SK-N-SH (cell line): ENCODE measurements at regions not wholly inside any gene's neighbourhood (a gene's known extent, or its start where the extent isn't known, plus 50 kb on each side); places are given as distances from the start of the nearest gene placed in this dataset.

Experiments used
- EZH2phosphoT487 ChIP-seq: fragments of 200-600 bp; sonication (generic); IDR thresholded peaks from 2 replicates; pipeline ENCODE4 v1.6.1; 2017; ENCODE audit warnings: low read depth, mixed run types, mild to moderate bottlenecking, antibody characterized with exemption, moderate library complexity, borderline replicate concordance
- FOXJ3 ChIP-seq: sonication (generic); formaldehyde crosslinking; IDR thresholded peaks from 2 replicates; pipeline ENCODE4 v1.5.1; 2020; ENCODE audit warnings: mild to moderate bottlenecking, missing genetic modification reagents
- GATA2 ChIP-seq: sonication (generic); formaldehyde crosslinking; IDR thresholded peaks from 2 replicates; pipeline ENCODE4 v1.5.0; 2020; ENCODE audit warnings: mild to moderate bottlenecking, missing genetic modification reagents
- JUND ChIP-seq: IDR thresholded peaks from 2 replicates; pipeline ENCODE4 v1.4.0; 2012
- NRF1 ChIP-seq: IDR thresholded peaks from 2 replicates; pipeline ENCODE4 v1.6.1; 2012; ENCODE audit warnings: low read depth, mild to moderate bottlenecking, low read length
- POLR2AphosphoS5 ChIP-seq: IDR thresholded peaks from 2 replicates; pipeline ENCODE4 v1.6.1; 2012; ENCODE audit warnings: low read depth, low read length
- RAD21 ChIP-seq: IDR thresholded peaks from 2 replicates; pipeline ENCODE4 v1.6.1; 2012; ENCODE audit warnings: mild to moderate bottlenecking, low read length
- TAF1 ChIP-seq: IDR thresholded peaks from 2 replicates; pipeline ENCODE4 v1.6.1; 2012; ENCODE audit warnings: low read depth, mild to moderate bottlenecking, low read length, moderate library complexity, borderline replicate concordance
- TCF12 ChIP-seq: IDR thresholded peaks from 2 replicates; pipeline ENCODE4 v1.4.0; 2012
- YY1 ChIP-seq: IDR thresholded peaks from 2 replicates; pipeline ENCODE4 v1.4.0; 2012; ENCODE audit warnings: low read depth, mild to moderate bottlenecking
- TF ChIP-seq, protein P1 (sequence below): fragments of 200-600 bp; sonication (generic); IDR thresholded peaks from 2 replicates; pipeline ENCODE4 v1.6.1; 2017; ENCODE audit warnings: antibody characterized with exemption, mild to moderate bottlenecking, moderate library complexity
- TF ChIP-seq, protein P2 (sequence below): IDR thresholded peaks from 2 replicates; pipeline ENCODE4 v1.4.0; 2012; ENCODE audit warnings: low read depth, borderline replicate concordance

DNA sequence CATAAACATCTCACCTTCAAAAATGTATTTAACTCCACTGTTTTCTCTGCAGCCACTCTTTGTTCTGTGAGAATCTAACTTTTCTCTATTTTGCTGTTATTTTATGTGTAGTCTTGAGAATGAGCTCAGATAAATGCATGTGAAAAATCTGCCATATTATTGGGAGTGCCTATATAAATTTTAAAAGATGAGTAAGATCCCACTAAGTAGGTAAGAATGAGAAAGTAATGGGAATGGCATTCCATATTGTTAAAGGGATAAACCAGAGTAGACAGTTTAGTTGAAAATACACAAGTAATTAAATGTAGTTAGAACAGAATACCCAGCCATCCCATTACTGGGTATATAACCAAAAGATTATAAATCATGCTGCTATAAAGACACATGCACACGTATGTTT is 817.2 kb downstream of the FAM181B start:
- TF ChIP-seq EZH2phosphoT487 (no peak), YY1 (no peak), TAF1 (no peak), RAD21 (no peak), POLR2AphosphoS5 (no peak), JUND (no peak), TCF12 (no peak), NRF1 (no peak), FOXJ3 (CRISPR knock-in tag) (no peak), GATA2 (CRISPR knock-in tag) (no peak)
- TF ChIP-seq, protein P1, sequence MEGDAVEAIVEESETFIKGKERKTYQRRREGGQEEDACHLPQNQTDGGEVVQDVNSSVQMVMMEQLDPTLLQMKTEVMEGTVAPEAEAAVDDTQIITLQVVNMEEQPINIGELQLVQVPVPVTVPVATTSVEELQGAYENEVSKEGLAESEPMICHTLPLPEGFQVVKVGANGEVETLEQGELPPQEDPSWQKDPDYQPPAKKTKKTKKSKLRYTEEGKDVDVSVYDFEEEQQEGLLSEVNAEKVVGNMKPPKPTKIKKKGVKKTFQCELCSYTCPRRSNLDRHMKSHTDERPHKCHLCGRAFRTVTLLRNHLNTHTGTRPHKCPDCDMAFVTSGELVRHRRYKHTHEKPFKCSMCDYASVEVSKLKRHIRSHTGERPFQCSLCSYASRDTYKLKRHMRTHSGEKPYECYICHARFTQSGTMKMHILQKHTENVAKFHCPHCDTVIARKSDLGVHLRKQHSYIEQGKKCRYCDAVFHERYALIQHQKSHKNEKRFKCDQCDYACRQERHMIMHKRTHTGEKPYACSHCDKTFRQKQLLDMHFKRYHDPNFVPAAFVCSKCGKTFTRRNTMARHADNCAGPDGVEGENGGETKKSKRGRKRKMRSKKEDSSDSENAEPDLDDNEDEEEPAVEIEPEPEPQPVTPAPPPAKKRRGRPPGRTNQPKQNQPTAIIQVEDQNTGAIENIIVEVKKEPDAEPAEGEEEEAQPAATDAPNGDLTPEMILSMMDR: no peak
- TF ChIP-seq, protein P2, sequence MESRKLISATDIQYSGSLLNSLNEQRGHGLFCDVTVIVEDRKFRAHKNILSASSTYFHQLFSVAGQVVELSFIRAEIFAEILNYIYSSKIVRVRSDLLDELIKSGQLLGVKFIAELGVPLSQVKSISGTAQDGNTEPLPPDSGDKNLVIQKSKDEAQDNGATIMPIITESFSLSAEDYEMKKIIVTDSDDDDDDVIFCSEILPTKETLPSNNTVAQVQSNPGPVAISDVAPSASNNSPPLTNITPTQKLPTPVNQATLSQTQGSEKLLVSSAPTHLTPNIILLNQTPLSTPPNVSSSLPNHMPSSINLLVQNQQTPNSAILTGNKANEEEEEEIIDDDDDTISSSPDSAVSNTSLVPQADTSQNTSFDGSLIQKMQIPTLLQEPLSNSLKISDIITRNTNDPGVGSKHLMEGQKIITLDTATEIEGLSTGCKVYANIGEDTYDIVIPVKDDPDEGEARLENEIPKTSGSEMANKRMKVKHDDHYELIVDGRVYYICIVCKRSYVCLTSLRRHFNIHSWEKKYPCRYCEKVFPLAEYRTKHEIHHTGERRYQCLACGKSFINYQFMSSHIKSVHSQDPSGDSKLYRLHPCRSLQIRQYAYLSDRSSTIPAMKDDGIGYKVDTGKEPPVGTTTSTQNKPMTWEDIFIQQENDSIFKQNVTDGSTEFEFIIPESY: no peak
